Hippocampal formation (tissue), 2 donors: ENCODE measurements at regions not wholly inside any gene's neighbourhood (a gene's known extent, or its start where the extent isn't known, plus 50 kb on each side); places are given as distances from the start of the nearest gene placed in this dataset.

Experiments
- DNase-seq, 2 donors: peaks; one replicate each; lab custom pipeline; 2025; lab: John Stamatoyannopoulos, UW

DNA sequence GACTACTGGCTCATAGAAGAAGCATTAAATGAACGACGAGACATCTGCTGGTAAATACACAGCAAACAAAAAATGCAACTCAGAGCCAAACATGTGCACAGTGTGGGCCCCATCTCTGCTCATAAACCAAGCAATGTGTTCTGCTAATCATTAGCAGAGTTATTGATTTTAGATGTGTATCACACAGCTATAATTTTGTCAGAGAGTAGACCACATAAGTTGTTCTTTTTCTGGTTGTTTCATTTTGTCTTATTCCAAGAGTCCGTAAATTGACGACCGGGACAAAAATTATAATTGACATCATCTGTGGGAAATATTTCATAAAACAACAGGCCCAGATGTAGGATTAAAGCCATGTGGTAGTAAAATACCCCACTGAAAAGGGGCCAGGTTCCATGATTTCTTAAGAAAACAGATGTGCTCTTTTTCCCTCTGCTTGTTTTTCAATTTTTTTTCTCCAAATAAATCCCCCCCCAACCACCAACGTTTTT lies 423.6 kb downstream of the HAO1 start:
- no peak for DNase-seq

DNA sequence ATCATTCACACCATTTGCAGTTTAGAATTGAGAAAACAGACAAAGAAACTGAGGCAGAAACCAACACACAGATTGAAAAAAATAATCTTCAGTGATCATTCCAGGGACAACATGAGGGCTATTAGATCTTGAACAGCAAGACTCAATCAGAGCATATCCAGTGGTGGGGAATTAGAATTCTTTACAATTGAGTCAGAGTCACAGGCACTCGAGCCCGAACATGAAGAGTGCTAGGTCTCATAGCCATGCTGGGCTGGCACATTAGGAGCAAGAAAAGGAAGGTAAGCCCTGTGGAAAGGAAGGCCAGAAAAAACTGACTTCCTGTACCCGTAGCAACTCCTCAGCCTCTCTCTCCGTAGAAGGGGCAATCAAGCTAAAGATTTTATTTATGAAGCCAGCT lies 419.9 kb downstream of the HAO1 start:
- DNase-seq: no peak

GRCh38 chr20:7523288-7523687 lies 417.0 kb downstream of the HAO1 start:
- no peak for DNase-seq

DNA sequence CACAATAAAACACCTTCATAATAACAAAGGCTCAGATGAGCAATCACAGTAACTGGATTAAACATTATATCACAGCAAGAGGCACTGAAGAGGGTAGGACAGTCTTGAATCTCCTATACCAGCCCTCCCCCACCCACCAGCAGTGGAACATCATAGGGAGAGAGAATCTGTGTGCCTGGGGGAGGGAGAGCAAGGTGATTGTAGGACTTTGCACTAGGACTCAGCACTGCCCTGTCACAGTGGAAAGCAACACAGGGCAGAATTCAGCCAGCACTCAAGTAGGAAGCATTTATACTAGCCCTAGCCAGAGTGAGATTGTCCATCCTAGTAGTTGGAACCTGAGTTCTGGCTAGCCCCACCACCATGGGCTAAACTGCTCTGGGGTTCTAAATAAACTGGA lies 400.2 kb downstream of the HAO1 start:
- no peak for DNase-seq

DNA sequence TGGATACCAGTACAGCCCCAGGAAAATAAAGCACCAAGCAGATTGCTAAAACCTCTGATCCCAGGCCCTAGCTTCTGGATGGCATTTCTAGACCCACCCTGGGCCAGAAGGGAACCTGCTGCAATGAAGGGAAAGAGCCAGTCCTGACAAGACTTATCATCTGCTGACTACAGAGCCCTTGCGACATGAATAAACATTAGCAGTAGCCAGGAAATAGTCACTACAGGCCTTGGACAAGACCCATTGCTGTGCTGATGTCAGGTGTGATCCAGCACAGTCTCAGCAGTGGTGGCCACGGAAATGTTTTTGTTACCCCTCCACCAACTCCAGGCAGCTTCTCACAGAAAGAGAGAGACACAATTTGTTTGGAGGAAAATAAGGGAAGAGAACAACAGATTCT lies 399.3 kb downstream of the HAO1 start:
- DNase-seq: no peak

- no peak for DNase-seq
Measured at GRCh38 chr20:7571101-7571500, 369.2 kb downstream of the HAO1 start.

GRCh38 chr20:7571521-7572055 lies 368.7 kb downstream of the HAO1 start:
- no peak for DNase-seq

- no peak for DNase-seq
Measured at GRCh38 chr20:7579888-7580287, 360.4 kb downstream of the HAO1 start.

GRCh38 chr20:7585126-7585679 lies 355.1 kb downstream of the HAO1 start:
- no peak for DNase-seq

- no peak for DNase-seq
Measured at GRCh38 chr20:7586481-7586880, 353.8 kb downstream of the HAO1 start.

GRCh38 chr20:7589164-7589563 lies 351.1 kb downstream of the HAO1 start:
- no peak for DNase-seq

DNA sequence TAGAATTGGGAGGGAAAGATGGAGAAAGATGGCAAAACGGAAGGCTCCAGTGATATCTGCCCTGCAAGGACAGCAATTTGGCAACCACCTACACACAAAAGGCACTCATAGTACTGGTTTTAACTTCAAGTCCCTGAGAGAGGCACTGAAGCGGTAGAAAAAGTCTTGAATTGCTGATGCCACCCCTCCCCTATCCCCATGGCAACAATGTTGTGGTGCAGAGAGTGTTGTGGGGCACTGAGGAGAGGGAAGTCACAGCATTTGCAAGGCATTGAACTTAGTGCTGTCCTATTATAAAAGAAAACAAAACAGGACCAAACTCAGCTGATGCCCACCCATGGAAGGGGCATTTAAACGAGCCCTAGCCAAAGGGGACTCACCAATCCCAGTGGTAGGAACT lies 343.7 kb downstream of the HAO1 start:
- no peak for DNase-seq

DNA sequence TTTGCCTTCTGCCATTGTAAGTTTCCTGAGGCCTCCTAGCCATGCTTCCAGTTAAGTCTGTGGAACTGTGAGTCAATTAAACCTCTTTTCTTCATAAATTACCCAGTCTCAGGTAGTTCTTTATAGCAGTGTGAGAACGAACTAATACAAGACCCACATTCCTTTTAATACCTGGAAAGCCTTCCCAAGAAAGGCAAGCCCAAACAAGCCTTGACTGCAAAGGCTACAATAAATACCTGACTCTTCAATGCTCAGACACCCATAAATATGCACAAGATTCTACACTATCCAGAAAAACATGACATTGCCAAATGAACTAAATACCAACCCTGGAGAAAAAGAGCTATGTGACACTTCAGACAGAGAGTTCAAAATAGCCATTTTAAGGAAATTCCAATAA lies 338.8 kb downstream of the HAO1 start:
- no peak for DNase-seq

DNA sequence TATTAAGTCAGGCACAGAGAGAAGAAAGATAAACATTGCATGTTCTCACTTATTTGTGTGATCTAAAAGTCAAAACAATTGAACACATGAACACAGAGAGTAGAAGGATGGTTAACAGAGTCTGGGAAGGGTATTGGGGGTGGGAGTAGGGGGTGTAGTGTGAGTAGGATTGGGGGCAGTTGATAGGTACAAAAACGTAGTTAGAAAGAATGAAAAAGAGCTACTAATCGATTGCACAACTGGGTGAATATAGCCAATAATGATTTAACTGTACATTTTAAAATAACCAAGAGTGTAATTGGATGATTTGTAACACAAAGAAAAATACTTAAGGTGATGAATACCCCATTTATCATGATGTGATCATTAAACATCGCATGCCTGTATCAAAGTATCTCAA lies 333.3 kb downstream of the HAO1 start:
- no peak for DNase-seq

DNA sequence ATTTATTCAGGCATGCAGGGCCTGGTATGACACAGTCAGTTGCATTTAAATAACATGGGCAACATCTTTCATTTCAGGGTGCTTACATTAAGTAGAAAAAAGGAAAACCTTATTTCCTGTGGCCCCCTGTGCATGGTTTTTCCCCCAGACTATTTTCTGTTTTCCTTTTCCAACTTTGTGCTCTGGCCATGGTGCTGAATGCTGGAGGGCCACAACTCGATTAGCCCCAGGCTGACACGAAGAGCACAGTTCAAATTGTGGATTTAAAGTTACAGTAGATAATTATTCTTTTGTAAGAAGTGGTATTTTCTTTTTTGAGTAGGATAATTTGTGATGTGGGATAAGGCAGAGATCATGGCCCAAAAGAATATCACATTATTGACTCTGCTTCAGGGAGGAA lies 332.0 kb downstream of the HAO1 start:
- no peak for DNase-seq

DNA sequence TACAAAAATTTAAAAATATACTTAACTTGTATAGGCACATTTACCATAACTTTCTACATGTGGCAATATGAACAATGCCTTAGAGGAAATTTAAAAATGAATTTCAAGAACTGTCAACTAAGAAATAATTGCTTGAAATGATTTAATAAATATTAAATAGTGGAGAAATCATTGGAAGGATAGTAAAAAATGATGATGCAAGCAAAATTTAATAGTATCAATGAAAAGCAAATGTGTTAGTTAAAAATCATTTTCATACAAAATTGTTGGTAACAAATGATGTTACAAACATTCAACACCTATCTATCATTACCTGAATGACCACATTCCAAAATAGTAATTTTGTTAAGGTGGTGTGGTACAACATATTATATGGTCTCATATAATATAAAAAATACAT lies 331.0 kb downstream of the HAO1 start:
- no peak for DNase-seq

DNA sequence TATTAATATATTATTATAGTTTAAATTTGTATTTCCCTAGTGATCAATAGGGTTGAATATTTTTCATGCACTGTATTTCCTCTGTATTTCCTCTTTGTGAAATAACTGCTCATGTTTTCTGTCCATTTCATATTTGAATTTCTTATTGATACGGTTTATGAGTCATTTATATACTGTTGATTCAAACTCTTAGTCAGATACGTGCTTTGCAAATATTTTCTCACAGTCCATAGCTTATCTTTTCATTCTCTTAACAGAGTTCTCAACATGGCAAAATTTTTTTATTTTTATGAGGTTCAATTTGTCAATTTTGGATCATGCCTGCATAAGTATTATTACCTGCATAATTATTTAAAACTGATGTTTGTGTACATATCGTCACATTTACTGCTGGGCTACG lies 329.6 kb downstream of the HAO1 start:
- DNase-seq: no peak

- no peak for DNase-seq
Measured at GRCh38 chr20:7617797-7618196, 322.5 kb downstream of the HAO1 start.

GRCh38 chr20:7622399-7622961 lies 317.8 kb downstream of the HAO1 start:
- DNase-seq: no peak

GRCh38 chr20:7624886-7625285 lies 315.4 kb downstream of the HAO1 start:
- DNase-seq: no peak

GRCh38 chr20:7627734-7628663 lies 312.3 kb downstream of the HAO1 start:
- DNase-seq: no peak

DNA sequence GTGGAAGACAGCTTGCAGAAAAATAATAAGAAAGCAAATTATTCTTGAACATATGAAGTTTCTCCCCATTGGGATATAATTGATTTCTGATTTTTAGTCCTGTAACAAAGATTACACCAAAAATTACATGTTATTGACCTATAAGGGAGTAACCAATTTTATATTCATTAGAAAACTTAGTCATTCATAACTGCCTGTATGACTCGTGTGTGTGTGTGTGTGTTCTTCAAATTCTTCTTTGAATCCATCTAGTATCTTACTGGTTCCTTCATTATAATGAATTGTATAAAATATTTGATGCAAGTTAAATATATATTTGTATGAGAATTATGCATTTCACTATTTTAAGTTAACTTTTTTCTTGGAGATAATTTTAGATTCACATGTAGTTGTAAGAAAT lies 310.4 kb downstream of the HAO1 start:
- DNase-seq: no peak

GRCh38 chr20:7637184-7637583 lies 303.1 kb downstream of the HAO1 start:
- no peak for DNase-seq
